ENCODE measurements at regions not wholly inside any gene's neighbourhood (a gene's known extent, or its start where the extent isn't known, plus 50 kb on each side); places are given as distances from the start of the nearest gene placed in this dataset.
"Not testable (repeated sequence)": the region's sequence is repeated elsewhere in the genome, so short reads cannot be mapped to it uniquely, and the experiment has no call there.

- Mint-ChIP-seq H3K27ac (no peak overlapping the region), H3K4me3 (no peak overlapping the region), H3K36me3 (no peaks in the 10 kb centered on the region), H3K27me3 (no peaks in the 10 kb centered on the region), H3K9me3 (peaks cover 6 to 22% (median 11%) of the 10 kb centered on the region in 9 donors), H3K4me1 (no peaks in the 10 kb centered on the region)
- no peak for ATAC-seq
- no peak for DNase-seq
- POLR2A ChIA-PET, result no interaction called here
Observed at GRCh38 chr18:44331656-44332570, 348.8 kb upstream of the SETBP1 start.

- H3K4me3 Mint-ChIP-seq, result no peak overlapping the region
- peaks cover 0 to 23% (median 0%) of the 10 kb centered on the region in 3 donors for H3K36me3 Mint-ChIP-seq
- ATAC-seq (no peak), DNase-seq (no peak)
- H3K9me3 Mint-ChIP-seq, result peaks cover 7 to 47% (median 23%) of the 10 kb centered on the region in 9 donors
- H3K27me3 Mint-ChIP-seq, result no peaks in the 10 kb centered on the region
- no peak overlapping the region for H3K27ac Mint-ChIP-seq
- POLR2A ChIA-PET, result no interaction called here
- H3K4me1 Mint-ChIP-seq, result no peaks in the 10 kb centered on the region
Observed at GRCh38 chr18:44341759-44342158, 338.9 kb upstream of the SETBP1 start.

DNA sequence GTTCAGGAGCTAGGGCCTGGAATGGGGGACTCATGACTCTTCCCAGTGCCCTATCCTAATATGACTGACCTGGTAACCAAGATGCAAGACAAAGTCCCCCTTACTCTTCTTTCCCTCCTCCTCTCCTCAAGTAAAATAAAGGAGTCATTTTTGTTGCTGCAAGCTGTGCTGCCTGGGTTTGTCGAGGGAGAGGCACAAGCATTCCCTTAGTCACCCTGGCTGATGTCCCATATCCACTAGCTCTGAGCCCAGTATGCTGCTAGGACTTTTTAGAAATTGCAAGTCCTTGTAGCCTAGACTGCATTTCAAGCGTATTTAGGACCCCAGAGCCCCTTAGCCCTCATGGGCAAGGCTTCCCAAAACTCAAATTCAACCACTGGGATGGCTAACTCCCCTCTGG is 338.5 kb upstream of the SETBP1 start:
- Mint-ChIP-seq H3K27ac (no peak overlapping the region), H3K27me3 (no peaks in the 10 kb centered on the region), H3K36me3 (peaks cover 0 to 23% (median 0%) of the 10 kb centered on the region in 3 donors), H3K4me1 (no peaks in the 10 kb centered on the region), H3K9me3 (peaks cover 5 to 43% (median 22%) of the 10 kb centered on the region in 9 donors), H3K4me3 (no peak overlapping the region)
- POLR2A ChIA-PET, result no interaction called here
- ATAC-seq (no peak), DNase-seq (no peak)

DNA sequence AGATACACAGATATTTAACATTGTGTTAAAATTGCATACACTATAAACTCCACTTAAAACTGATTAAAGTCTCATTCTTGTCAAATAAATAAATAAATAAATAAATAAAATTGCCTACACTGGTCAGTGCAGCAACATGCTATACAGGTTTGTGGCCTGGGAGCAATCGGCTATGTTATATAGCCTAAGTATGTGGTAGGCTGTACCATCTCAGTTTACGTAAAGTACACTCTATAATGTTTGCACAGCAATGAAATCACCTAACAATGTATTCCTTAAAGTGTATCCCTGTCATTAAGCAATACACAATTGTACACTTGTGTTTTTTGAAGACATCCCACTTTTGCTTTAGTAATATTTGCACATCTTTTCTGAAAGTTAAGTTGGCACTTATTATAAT is 337.7 kb upstream of the SETBP1 start:
- Mint-ChIP-seq H3K4me1 (no peaks in the 10 kb centered on the region), H3K27ac (peak overlapping the region in 1 of 10 donors; percentile 61), H3K36me3 (peaks cover 0 to 21% (median 0%) of the 10 kb centered on the region in 3 donors), H3K4me3 (no peak overlapping the region), H3K9me3 (peaks cover 5 to 35% (median 20%) of the 10 kb centered on the region in 9 donors), H3K27me3 (no peaks in the 10 kb centered on the region)
- POLR2A ChIA-PET, result no interaction called here
- no peak for ATAC-seq
- no peak for DNase-seq

- no peak overlapping the region for H3K4me3 Mint-ChIP-seq
- POLR2A ChIA-PET, result no interaction called here
Observed at GRCh38 chr18:44343570-44343969, 337.1 kb upstream of the SETBP1 start.

DNA sequence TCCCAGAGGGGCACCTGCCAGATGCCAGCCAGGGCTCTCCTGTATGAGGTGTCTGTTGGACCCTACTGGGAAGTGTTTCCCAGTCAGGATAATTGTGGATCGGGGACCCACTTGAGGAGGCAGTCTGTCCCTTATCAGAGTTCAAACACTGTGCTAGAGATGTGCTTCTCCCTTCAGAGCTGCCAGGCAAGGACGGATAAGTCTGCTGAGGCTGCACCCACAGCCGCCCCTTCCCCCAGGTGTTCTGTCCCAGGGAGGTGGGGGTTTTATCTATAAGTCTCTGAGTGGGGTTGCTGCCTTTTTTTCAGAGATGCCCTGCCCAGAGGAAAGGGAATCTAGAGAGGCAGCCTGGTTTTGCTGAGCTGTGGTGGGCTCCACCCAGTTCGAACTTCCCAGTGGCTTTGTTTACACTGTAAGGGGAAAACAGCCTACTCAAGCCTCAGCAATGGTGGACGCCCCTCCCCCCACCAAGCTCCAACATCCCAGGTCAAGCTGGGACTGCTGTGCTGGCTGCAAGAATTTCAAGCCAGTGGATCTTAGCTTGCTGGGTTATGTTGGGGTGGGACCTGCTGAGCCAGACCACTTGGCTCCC is 324.0 kb upstream of the SETBP1 start:
- no peak overlapping the region for H3K4me3 Mint-ChIP-seq
- no peaks in the 10 kb centered on the region for H3K4me1 Mint-ChIP-seq
- no peak for DNase-seq
- H3K9me3 Mint-ChIP-seq, result peaks cover 0 to 22% (median 6%) of the 10 kb centered on the region in 9 donors
- H3K27me3 Mint-ChIP-seq, result no peaks in the 10 kb centered on the region
- no peak for ATAC-seq
- POLR2A ChIA-PET, result no interaction called here
- H3K27ac Mint-ChIP-seq, result no peak overlapping the region
- H3K36me3 Mint-ChIP-seq, result peaks cover 0 to 4% (median 0%) of the 10 kb centered on the region in 3 donors

More at GRCh38 chr18:44343570-44343969, 337.1 kb upstream of the SETBP1 start:
- H3K27me3 Mint-ChIP-seq, result no peaks in the 10 kb centered on the region
- H3K9me3 Mint-ChIP-seq, result peaks cover 2 to 29% (median 14%) of the 10 kb centered on the region in 9 donors
- H3K4me1 Mint-ChIP-seq, result no peaks in the 10 kb centered on the region
- H3K36me3 Mint-ChIP-seq, result peaks cover 0 to 15% (median 0%) of the 10 kb centered on the region in 3 donors
- H3K27ac Mint-ChIP-seq, result no peak overlapping the region
- ATAC-seq (no peak), DNase-seq (no peak)

- ATAC-seq (peak in 1 of 2 donors; percentile 66), DNase-seq (peak in 2 of 10 donors; percentile 35 to 42)
- peaks cover 0 to 4% (median 0%) of the 10 kb centered on the region in 3 donors for H3K36me3 Mint-ChIP-seq
Observed at GRCh38 chr18:44358402-44358801, 322.3 kb upstream of the SETBP1 start.

GRCh38 chr18:44359741-44360140 is 320.9 kb upstream of the SETBP1 start:
- DNase-seq, H3K4me1 Mint-ChIP-seq, POLR2A ChIA-PET, H3K27me3 Mint-ChIP-seq, H3K36me3 Mint-ChIP-seq, ATAC-seq, H3K27ac Mint-ChIP-seq: not testable (repeated sequence)
- H3K9me3 Mint-ChIP-seq, result peaks cover 0 to 22% (median 4%) of the 10 kb centered on the region in 9 donors
- H3K4me3 Mint-ChIP-seq, result peak overlapping the region in 1 of 10 donors; percentile 54

More at GRCh38 chr18:44358402-44358801, 322.3 kb upstream of the SETBP1 start:
- H3K9me3 Mint-ChIP-seq, result peaks cover 0 to 22% (median 4%) of the 10 kb centered on the region in 9 donors
- no peak overlapping the region for H3K27ac Mint-ChIP-seq
- H3K4me3 Mint-ChIP-seq, result no peak overlapping the region
- H3K27me3 Mint-ChIP-seq, result no peaks in the 10 kb centered on the region
- H3K4me1 Mint-ChIP-seq, result no peaks in the 10 kb centered on the region
- POLR2A ChIA-PET, result no interaction called here

DNA sequence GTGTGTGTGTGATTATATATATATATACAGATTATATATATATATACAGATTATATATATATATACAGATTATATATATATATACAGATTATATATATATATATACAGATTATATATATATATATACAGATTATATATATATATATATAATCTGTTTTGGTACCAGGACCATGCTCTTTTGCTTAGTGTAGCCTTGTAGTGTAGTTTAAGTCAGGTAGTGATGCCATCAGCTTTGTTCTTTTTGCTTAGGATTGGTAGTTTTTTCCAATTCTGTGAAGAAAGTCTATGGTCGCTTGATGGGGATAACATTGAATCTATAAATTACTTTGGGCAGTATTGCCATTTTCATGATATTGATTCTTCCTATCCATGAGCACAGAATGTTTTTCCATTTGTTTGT is 318.5 kb upstream of the SETBP1 start:
- POLR2A ChIA-PET, H3K4me3 Mint-ChIP-seq, ATAC-seq, H3K27ac Mint-ChIP-seq, H3K27me3 Mint-ChIP-seq, H3K36me3 Mint-ChIP-seq, H3K4me1 Mint-ChIP-seq: not testable (repeated sequence)
- peaks cover 0 to 10% (median 2%) of the 10 kb centered on the region in 9 donors for H3K9me3 Mint-ChIP-seq
- peak in 1 of 10 donors; percentile 24 for DNase-seq

GRCh38 chr18:44370861-44371260 is 309.8 kb upstream of the SETBP1 start:
- no peaks in the 10 kb centered on the region for H3K4me1 Mint-ChIP-seq
- ATAC-seq (no peak), DNase-seq (no peak)
- no peak overlapping the region for H3K4me3 Mint-ChIP-seq
- H3K27ac Mint-ChIP-seq, result no peak overlapping the region
- H3K36me3 Mint-ChIP-seq, result peaks cover 0 to 28% (median 3%) of the 10 kb centered on the region in 3 donors
- H3K27me3 Mint-ChIP-seq, result peaks cover 0 to 10% (median 4%) of the 10 kb centered on the region in 5 donors
- POLR2A ChIA-PET, result no interaction called here
- peaks cover 0 to 51% (median 27%) of the 10 kb centered on the region in 9 donors for H3K9me3 Mint-ChIP-seq

- Mint-ChIP-seq H3K4me1 (no peaks in the 10 kb centered on the region), H3K36me3 (peaks cover 0 to 28% (median 3%) of the 10 kb centered on the region in 3 donors), H3K27me3 (peaks cover 0 to 10% (median 4%) of the 10 kb centered on the region in 5 donors), H3K4me3 (no peak overlapping the region), H3K9me3 (peaks cover 0 to 52% (median 27%) of the 10 kb centered on the region in 9 donors), H3K27ac (no peak overlapping the region)
- ATAC-seq (no peak), DNase-seq (no peak)
- POLR2A ChIA-PET, result no interaction called here
Observed at GRCh38 chr18:44374966-44375365, 305.7 kb upstream of the SETBP1 start.

GRCh38 chr18:44386401-44386800 is 294.3 kb upstream of the SETBP1 start:
- POLR2A ChIA-PET, result no interaction called here
- ATAC-seq (no peak), DNase-seq (no peak)
- no peaks in the 10 kb centered on the region for H3K36me3 Mint-ChIP-seq
- H3K4me1 Mint-ChIP-seq, result peaks cover 0 to 1% (median 0%) of the 10 kb centered on the region in 4 donors
- no peak overlapping the region for H3K4me3 Mint-ChIP-seq
- H3K27me3 Mint-ChIP-seq, result no peaks in the 10 kb centered on the region
- no peak overlapping the region for H3K27ac Mint-ChIP-seq
- peaks cover 0 to 3% (median 0%) of the 10 kb centered on the region in 9 donors for H3K9me3 Mint-ChIP-seq

- Mint-ChIP-seq H3K4me3 (no peak overlapping the region), H3K9me3 (peaks cover 0 to 3% (median 0%) of the 10 kb centered on the region in 9 donors), H3K4me1 (peaks cover 0 to 1% (median 0%) of the 10 kb centered on the region in 4 donors), H3K27ac (no peak overlapping the region), H3K36me3 (no peaks in the 10 kb centered on the region), H3K27me3 (no peaks in the 10 kb centered on the region)
- POLR2A ChIA-PET, result no interaction called here
- DNase-seq (no peak), ATAC-seq (no peak)
Observed at GRCh38 chr18:44388329-44388728, 292.4 kb upstream of the SETBP1 start.
